ENCODE measurements at regions not wholly inside any gene's neighbourhood (a gene's known extent, or its start where the extent isn't known, plus 50 kb on each side); places are given as distances from the start of the nearest gene placed in this dataset.

GRCh38 chr4:125794989-125795388, 480.2 kb downstream of the FAT4 start:
- no peaks in the 10 kb centered on the region for H3K36me3 ChIP-seq (ENCODE audit: control insufficient read depth in 2 of 2, insufficient read depth in 2 of 2, low read length in 1 of 2)
- DNase-seq (ENCODE audit: low read depth, low spot score) = no peak
- no peaks in the 10 kb centered on the region for H3K4me1 ChIP-seq (ENCODE audit: control insufficient read depth, insufficient read depth, low read length)
- ChIA-PET SMC1A (ENCODE audit: uncharacterized antibody, unreplicated experiment) (interaction anchor here (0.6 to 1.2 kb wide), 4 partner anchors 13 to 190 kb away, joined by 3 to 4 read pairs (median 3); no protein-coding TSS in a partner anchor), CTCF (interaction anchor here (1.3 kb wide), 1 partner anchor 13 kb away, joined by 3 read pairs; no protein-coding TSS in a partner anchor), POLR2A (interaction anchor here (1.1 kb wide), 1 partner anchor 19 kb away, joined by 3 read pairs; no protein-coding TSS in a partner anchor), RAD21 (ENCODE audit: unreplicated experiment) (interaction anchor here (1.1 kb wide), 1 partner anchor 32 kb away, joined by 3 read pairs; no protein-coding TSS in a partner anchor)
- TF ChIP-seq SIN3A (IDR thresholded peaks at IDR 0.05; ENCODE audit: low read depth, low read length) (no peak), SUPT20H (IDR thresholded peaks at IDR 0.05; ENCODE audit: borderline replicate concordance, control insufficient read depth, low read depth, low read length) (no peak), NRF1 (conservative IDR thresholded peaks at IDR 0.05; ENCODE audit: low read depth, low read length) (no peak), EP300 (IDR thresholded peaks at IDR 0.05; ENCODE audit: borderline replicate concordance in 1 of 2, control insufficient read depth in 1 of 2, low read depth in 2 of 2, low read length in 2 of 2) (no peak), HDGF (IDR thresholded peaks at IDR 0.05) (no peak), CEBPZ (IDR thresholded peaks at IDR 0.05; ENCODE audit: low read depth, low read length) (no peak), SMAD5 (IDR thresholded peaks at IDR 0.05; ENCODE audit: low read depth) (no peak), EGR1 (IDR thresholded peaks at IDR 0.05; ENCODE audit: borderline replicate concordance in 1 of 2, low read depth in 2 of 2, low read length in 2 of 2) (no peak), EZH2 (IDR thresholded peaks at IDR 0.05; ENCODE audit: borderline replicate concordance, control insufficient read depth, low read depth, low read length) (no peak), NFIC (IDR thresholded peaks at IDR 0.05; ENCODE audit: low read depth, low read length) (no peak), NKRF (conservative IDR thresholded peaks at IDR 0.05) (no peak), KLF5 (IDR thresholded peaks at IDR 0.05; ENCODE audit: partially characterized antibody) (no peak)
- TF ChIP-seq, protein P1, sequence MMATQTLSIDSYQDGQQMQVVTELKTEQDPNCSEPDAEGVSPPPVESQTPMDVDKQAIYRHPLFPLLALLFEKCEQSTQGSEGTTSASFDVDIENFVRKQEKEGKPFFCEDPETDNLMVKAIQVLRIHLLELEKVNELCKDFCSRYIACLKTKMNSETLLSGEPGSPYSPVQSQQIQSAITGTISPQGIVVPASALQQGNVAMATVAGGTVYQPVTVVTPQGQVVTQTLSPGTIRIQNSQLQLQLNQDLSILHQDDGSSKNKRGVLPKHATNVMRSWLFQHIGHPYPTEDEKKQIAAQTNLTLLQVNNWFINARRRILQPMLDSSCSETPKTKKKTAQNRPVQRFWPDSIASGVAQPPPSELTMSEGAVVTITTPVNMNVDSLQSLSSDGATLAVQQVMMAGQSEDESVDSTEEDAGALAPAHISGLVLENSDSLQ (IDR thresholded peaks at IDR 0.05) = no peak
- TF ChIP-seq, protein P2, sequence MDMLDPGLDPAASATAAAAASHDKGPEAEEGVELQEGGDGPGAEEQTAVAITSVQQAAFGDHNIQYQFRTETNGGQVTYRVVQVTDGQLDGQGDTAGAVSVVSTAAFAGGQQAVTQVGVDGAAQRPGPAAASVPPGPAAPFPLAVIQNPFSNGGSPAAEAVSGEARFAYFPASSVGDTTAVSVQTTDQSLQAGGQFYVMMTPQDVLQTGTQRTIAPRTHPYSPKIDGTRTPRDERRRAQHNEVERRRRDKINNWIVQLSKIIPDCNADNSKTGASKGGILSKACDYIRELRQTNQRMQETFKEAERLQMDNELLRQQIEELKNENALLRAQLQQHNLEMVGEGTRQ (IDR thresholded peaks at IDR 0.05; ENCODE audit: borderline replicate concordance, low read depth, low read length) = no peak
- no peak overlapping the region for H3K9ac ChIP-seq (ENCODE audit: control insufficient read depth, insufficient read depth, low read length)
- 4% methylated on average over 1 of the region's 1 CpG for WGBS (ENCODE audit: insufficient coverage, insufficient replicate concordance, low lambda C conversion rate, missing lambda C conversion rate)
- H4K20me1 ChIP-seq (ENCODE audit: control insufficient read depth, insufficient read depth) = no peaks in the 10 kb centered on the region
- ATAC-seq = no peak
- BruUV-seq (replicated peaks) = no TSS peak
- H3K27ac ChIP-seq (ENCODE audit: control insufficient read depth, insufficient read depth) = no peak overlapping the region
- intact Hi-C loops (cut with micrococcal nuclease; ENCODE audit: unreplicated experiment) = no loop called here
- H3K27me3 ChIP-seq (replicated peaks in 1 of 2; ENCODE audit: control insufficient read depth in 2 of 2, insufficient read depth in 2 of 2, low read length in 1 of 2) = no peaks in the 10 kb centered on the region
- H3K4me2 ChIP-seq (ENCODE audit: control insufficient read depth, insufficient read depth) = no peak overlapping the region
- no peaks in the 10 kb centered on the region for H3K9me3 ChIP-seq (replicated peaks; ENCODE audit: control insufficient read depth, insufficient read depth, low read length)
- no peaks in the 10 kb centered on the region for H3K79me2 ChIP-seq (ENCODE audit: control insufficient read depth, insufficient read depth, low read length)
- no peak overlapping the region for H2AFZ ChIP-seq (ENCODE audit: control insufficient read depth, low read depth, low read length)
- FAIRE-seq = no peak
- no peak overlapping the region for H3K4me3 ChIP-seq
- in situ Hi-C loops (cut with MboI) = no loop called here
